Medulla oblongata (tissue), 1 donor: ENCODE measurements at regions not wholly inside any gene's neighbourhood (a gene's known extent, or its start where the extent isn't known, plus 50 kb on each side); places are given as distances from the start of the nearest gene placed in this dataset.
"Not testable (repeated sequence)": the region's sequence is repeated elsewhere in the genome, so short reads cannot be mapped to it uniquely, and the experiment has no call there.

Source experiments
- DNase-seq: peaks from one replicate; pipeline ENCODE4 v3.0.0-alpha.2; 2015; ENCODE audit errors: extremely low spot score

DNA sequence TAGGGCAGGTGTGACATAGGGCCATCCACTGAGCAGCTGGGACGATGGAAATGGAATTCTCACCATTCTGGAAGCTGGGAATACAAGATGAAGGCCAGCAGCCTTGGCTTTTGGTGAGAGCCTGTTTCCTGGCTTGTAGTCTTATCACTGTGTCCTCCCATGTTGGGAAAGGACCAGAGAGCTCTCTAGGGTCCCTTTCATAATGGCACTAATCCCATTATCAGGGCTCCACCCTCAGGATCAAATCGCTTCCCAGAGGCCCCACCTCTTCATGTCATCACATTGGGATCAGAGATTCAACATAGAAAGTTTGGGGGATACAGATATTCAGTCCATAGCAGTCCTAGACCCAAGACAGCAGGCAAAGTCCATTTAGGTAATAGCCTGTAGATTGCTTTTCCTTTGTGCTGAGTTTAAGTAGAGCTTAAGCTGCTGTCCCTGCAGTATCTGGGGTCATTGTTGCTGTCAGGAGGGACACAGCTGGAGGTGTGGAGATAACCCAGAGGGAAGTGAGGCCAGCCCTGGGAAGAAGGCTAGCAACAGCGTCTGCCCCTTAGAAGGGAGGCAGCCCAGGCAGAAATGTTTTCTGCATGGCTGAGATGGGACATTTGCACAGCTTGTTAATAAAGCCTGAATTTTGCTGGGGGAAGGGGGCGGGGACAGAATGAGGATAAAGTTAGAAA, 136.5 kb upstream of the GPR12 start:
- DNase-seq: no peak

DNA sequence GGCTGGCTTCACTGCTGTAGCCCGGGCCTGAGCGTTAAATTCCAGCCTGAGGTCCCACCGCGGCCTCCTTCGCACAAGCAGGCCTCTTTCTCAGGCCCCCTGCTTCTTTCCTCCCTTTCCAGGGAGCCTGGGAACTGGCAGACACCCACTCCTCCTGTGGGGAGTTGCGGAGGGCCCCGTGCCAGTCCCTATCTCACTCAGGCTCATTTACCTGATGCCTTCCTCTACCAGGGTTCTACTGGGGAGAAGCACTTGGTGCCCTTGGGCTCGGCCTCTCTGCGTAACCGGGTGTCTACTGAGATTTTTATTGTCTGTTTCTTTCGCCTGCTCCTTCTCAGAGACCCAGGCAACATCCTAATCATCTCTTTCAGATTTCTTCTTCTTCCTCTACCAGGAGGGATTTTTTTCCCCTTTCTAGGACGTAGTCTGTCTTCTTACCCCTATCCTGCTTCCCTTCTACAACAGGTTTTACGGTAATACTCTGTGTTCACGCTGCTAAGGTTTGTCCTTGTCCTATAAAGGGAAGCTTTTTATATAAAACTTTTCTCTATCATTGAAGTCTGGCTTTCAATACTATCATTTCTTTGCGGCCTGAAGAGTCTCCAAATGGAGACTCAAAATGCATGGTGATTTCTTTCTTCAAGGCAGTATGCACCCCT, 135.4 kb upstream of the GPR12 start:
- DNase-seq: no peak

DNA sequence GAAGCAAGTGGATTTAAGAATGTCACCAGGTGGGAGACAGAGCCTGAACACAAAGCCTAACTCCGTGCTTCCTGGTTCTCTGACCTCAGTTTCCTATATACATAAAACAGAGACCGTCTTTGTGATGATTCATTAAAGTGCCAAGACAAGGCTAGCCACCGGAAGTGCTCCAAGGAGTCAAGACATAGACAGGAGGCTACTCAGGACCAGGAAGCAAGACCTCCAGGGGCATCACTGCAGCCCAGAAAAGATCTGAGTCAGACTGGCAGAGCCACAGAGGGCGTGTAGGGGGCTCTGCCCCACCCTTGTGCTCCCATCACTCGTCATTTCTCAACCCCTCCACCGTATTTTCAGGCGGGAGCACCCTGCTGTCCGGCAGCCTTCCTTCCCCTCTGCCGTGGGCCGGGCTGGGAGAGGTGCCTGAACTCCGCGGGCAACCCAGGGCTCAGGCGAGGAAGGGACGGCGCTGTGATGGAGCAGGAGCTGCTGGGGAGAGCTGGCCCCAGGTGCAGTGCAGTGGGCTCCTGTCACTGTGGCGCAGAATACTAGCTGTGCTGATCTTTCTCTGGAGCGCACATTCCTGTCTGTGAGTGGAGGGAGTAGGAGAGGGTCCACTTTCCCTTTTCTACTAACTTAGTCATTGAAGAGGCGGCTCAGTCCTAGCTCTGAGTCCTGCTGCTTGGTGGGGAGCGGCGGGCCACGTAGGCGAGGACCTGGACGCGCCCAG, 134.7 kb upstream of the GPR12 start:
- no peak for DNase-seq

DNA sequence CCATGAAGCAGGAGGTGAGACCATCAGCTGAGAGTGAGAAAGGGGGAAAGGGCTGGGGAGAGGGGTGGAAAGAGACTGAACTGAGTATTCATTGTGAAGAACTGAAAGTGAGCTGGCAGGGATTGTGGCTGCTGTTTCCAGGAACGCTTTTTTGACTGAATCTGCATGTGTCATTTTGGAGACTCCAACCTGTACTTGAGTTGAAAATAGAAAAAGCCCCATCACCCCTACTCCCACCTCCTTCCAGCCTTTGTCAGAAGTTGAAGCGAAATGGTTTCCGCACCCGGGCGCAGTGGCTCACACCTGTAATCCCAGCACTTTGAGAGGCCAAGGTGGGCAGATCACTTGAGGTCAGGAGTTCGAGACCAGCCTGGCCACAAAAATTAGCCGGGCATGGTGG, 128.0 kb upstream of the GPR12 start:
- no peak for DNase-seq

DNA sequence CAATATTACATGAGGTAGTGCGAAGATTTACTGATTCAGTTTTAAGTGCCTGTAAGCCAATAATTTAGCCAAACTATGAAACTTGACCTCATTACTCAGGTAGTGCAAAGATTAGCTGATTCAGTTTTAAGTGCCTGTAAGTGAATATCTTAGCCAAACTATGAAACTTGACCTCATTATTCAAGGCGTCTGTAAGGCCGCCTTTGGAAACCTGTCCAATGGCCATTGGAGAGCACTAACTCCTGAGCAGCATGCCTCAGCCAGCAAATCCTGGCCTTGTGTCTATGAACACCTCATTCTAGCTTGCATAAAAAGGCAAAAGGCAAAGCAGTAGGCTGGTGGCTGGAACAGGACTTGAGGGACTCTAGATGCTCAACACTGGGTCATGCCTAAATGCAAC, 127.0 kb upstream of the GPR12 start:
- no peak for DNase-seq

DNA sequence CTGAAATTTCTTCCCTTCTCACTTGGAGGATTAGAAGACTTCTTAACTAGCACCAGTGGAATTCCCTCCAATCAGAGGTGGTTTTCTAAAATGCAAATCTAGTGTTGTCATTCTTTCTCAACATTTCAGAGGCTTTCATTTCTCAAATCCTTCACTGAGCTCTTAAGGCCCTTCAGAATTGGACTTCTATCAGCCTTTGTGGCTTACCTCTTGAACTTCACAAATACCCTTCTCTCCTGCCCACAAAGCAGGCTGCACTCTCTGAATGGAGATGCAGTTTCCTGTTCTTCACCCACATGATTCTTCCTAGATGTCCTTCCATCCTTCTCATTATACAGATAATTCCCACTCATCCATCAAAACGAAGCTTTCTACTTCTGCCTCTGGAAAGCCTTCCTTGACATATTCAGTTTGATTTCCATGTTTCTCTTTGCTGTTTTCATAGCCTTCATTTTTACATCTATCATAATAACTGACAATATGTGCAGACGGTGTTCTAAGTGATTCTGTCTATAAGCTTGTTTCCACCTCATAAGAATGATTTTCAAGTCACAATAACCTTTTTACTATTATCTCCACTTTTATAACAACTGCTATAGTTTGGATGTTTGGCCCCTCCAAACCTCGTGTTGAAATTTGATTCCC, 123.1 kb upstream of the GPR12 start:
- no peak for DNase-seq

DNA sequence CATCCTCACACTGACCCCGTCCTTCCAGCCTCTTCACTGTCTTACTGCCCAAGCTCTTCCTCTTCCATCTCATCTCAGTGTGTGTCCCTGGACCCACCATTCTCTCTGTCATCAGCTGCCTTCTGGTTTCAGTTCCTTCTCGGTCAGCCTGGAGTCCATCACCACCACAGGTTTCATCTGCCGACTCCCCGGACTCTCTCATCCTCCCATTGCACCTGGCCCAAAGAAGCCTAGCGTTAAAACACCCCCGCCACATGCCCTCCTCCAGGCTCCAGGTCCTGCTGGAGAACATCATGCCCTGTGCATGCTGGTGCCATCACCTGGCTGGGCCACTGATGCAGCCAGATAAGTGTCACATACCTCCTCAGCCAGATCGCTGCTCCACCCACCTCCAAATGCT, 122.1 kb upstream of the GPR12 start:
- no peak for DNase-seq

DNA sequence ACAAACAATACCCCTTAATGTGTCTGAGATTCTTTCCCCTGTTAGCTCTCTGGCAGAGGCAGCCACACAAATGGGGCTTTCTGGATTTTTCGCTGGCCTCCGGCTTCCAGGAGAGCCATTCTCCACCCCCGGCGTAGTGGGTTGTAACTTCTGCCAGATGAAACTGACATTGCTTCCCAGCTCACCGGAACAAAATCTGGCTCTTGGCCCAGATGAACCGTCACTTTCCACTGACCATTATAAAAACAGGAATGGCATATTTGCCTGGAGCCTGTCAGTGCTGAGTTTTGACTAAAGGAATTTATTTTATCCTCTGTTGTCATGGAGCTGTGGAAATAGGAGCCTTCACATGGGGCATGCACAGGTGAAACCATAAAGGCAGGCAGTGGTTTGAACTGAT, 120.6 kb upstream of the GPR12 start:
- DNase-seq: peak; percentile 12

DNA sequence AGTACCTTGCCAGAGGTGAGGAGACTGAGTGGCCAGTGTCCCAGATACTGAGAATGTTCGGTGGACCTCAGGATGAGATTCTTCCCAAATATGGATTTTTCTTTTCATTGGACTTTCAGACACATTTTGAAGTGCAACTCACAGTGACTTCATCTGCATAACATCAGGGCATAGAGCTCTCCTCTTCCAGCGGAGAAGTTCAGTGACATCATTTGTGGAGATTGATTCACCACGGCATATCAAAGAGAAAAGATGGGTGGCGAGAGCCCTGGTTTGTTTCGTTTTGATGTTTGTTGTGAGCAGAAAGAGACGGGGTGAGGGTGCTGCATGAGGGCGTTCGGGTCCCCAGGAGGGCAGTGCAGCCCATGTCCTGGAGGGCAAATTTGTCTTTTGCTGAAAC, 120.1 kb upstream of the GPR12 start:
- no peak for DNase-seq

DNA sequence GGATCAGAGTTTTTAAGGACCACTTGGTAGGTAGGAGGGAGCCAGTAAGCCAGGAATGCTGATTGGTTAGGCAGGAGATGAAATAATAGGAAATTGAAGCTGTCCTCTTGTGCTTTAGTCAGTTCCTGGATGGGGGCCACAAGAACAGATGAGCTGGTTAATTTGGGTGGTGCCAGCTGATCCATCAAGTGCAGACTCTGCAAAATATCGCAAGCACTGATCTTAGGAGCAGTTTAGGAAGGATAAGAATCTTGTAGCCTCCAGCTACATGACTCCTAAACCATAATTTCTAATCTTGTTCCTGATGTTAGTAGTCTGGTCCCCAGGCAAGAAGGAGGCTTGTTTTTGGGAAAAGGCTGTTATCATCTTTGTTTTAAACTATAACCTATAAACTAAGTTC, 117.9 kb upstream of the GPR12 start:
- no peak for DNase-seq

DNA sequence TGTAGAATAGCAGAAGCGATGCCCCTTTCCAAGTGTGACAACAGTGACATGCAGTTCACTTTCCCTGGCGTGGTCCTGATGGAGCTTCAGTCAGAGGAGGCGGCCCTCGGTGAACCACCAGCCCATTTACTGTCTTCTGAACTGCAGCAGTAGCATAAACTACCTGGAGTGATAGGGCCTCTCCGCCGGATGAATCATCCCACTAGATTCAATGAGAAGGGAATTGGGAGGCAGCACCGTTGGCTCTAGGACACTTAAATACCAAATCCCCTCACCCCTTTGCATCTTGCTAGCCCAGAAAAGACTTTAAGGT, 112.8 kb upstream of the GPR12 start:
- no peak for DNase-seq

DNA sequence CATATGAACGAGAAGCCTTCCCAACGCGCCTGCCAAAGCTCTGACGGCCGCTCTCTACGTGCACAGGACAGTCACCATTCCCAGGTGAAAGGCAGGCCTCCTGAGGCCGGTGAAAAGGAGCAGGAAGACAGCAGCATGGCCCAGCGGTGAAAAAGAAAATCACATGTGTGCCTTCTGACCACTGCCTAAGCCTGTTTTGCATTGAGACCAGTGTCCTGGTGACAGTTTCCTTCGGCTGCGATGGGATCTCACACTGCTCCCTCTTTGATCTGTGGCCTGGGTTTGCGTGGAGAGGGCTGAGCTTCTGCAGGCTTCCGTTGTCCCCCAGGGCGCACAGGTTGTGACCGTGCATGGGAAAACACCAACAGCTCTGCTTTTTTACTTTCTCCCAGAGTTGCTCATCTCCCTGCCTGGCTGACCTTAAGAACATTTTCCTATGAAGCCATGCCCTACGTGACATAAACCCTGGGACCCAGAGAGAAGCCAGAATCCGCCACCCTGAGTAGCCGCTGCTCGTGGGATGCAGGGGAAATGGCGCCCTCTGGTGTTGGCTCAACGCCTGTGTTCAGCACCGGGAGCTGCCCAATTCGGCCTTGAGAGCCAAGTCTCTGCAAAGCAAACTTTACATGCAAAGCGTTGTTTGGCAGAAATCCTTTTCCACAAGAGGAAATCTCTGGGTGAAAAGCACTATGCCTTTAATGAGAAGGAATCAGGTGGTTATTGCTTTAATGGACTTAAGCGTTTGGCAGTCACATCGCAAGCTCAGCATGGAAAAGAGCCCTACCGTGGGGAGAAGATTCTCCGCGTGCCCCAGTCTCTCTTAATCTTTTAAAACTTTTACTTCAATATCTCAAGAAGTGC, 112.2 kb upstream of the GPR12 start:
- peak; percentile 66 for DNase-seq

DNA sequence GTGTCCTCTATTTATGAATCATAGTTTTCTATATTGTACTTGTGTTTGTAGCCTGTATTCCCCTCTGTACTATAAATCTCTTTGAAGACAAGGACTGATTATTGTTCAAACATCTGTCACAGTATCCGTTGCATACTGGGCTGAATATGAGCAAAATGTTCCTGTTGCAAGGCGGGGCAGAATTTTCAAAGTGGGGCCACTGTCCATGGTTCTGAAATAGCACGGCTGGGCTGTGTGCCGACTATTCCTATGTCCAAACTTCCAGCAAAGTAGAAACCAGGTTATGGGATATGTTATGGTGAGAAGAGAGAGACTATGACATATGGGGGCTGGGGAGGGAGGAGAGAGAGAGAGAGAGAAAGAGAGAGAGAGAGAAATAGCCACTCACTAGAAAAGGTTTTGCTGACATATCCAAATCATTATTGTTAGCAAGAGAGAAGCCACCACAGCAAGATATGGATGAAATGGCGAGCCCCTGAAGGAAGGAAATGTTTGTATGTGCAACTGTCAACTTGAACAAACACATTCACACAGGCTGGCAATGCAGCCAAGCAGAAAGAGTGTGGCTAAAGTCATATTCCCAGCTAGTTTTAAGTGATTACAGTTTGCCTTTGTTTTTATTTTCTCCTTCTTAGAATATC, 107.0 kb upstream of the GPR12 start:
- no peak for DNase-seq

DNA sequence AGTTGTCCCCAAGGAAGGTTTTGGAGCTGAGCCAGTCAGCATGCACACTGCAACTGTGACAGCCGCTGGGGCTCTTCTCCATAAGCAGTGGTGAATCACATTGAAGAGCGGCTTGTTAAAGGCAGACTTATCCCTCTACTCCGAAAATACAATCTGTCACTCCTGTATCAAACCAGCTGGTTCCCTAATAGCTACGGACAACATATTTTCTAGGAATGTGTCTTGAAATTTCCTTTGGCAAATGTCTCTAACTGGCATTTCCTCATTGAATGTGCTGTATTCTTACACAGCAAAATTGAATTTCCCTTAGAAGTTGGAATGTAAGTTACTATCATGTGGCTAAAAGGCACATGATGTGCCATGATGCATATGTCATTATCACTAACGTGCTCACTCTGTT, 104.0 kb upstream of the GPR12 start:
- DNase-seq: no peak

DNA sequence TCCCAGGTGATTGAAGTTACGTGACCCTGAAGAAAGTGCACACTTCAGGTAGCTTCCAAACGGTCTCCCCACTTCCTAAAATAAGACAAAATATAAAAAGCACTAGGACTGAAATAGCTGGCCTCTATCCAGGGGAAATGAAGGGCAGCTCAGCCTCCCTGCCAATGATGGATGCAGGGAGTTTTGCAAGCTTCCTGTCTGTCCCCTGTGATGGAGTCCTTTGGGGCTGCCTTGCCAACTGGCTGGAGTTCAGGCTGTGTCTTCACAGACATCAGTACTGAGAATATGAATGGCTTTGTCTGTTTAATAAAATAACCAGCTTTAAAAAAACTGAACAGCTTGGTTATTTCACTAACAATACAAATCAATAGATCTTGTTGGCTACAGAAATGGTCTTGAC, 101.4 kb upstream of the GPR12 start:
- DNase-seq: no peak

DNA sequence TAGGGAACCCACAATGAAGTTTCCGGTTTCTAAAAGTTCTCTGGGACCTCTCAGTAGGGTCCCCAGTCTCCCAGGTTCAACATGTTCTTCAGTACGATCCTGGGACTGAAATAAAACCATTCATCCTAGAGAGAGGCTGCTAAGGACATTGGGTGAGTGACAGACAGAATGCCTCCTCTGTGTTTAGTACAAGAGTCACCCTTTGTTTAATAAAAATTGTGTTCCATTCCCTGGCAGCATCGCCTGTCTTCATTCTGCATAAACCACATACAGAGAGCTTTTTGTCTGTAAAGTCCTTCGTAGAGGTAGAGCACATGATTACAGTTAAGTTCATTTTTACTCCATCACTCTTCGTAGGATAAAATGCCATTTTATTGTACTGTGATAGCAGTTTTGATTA, 95.3 kb upstream of the GPR12 start:
- peak; percentile 87 for DNase-seq

DNA sequence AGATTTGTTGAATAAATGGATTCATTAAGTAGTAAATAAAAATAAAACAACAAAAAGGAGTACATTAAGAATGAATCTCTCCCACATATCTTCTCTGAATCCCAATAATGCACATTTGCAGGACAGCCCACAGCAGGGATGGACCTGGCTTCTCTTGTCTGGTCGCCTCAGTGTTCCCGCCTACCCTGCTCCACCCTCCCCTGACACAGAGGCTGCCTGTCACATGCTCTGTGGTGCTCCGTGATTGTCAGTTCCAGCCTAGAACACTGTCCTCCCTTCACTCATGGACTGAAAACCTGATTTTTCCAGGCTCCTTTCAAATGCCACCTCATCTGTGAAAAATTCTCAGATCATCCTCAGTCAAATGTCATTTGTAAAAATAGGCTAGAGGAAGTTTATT, 94.5 kb upstream of the GPR12 start:
- peak; percentile 82 for DNase-seq

DNA sequence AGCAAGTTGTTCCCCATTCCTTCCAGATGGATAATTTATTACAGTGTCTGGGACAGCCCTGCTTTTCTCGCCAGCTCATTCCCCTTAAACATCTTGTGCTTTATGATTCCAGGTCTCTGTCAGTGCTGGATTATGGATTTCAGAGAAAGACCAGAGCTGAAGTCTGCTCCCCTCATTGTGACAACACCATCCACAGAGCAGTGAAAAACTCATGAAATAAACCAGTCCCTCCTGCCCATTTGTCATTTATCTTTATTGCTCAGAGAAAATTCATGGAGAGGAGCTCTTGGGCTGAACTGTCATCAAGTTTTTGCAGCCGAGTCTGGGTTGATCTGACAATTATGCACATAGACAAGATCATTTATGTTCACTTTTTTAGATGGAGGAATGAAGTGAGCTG, 92.7 kb upstream of the GPR12 start:
- no peak for DNase-seq

DNA sequence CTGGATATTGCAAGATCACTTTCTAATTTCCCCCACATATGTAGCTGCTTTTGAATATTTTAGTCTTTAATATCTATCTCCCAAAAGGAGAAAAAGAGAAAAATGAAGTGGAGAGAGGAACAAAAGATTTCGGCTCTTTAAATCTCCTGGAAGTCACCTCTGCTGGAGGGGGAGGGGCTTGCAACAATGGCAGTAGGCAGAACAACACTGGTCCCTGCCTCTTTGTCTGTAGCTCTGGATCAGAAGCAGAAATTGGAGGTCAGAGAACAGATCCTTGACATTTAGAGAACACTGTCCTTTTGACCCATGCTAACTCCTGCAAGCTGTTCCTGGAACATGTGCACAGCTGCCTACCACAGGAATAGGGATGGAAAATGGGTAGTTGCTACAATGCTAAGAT, 86.7 kb upstream of the GPR12 start:
- no peak for DNase-seq

DNA sequence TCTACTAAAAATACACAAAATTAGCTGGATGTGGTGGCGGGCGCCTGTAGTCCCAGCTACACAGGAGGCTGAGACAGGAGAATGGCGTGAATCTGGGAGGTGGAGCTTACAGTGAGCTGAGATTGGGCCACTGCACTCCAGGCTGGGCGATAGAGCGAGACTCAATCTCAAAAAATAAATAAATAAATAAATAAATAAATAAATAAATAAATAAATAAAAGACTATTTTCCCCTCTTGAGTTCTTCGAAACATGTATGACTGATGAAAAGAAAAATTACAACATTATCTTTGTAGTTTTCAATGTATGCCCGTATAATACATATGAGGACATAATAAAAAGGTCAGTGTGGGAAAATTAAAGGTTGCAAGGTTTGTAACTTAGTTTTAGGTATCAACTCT, 84.5 kb upstream of the GPR12 start:
- DNase-seq: not testable (repeated sequence)

DNA sequence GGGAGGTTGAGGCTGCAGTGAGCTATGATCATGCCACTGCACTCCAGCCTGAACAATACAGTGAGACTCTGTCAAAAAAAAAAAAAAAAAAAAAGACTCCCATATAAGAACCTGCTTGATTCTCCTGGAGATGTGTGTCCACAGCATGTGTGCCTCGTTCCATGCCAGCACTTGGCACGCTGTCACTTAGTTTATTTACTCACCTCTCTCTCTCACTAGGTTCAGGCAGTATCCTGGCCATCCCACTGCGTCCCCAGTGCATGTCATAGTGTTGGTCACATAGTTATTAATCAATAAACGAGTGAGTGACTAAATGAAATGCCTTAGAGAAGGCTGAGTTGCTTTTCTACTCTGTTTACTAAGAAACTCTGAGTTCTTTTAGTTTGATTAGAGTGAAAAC, 79.1 kb upstream of the GPR12 start:
- DNase-seq: no peak
